NCI-H128 (cell line): ENCODE measurements at regions not wholly inside any gene's neighbourhood (a gene's known extent, or its start where the extent isn't known, plus 50 kb on each side); places are given as distances from the start of the nearest gene placed in this dataset.

Source experiments
- DNase-seq: peaks from one replicate; lab custom pipeline; 2025; ENCODE audit not compliant: unreplicated experiment; lab: John Stamatoyannopoulos, UW

GRCh38 chr2:23200787-23201114 lies 184.2 kb upstream of the KLHL29 start:
- no peak for DNase-seq

DNA sequence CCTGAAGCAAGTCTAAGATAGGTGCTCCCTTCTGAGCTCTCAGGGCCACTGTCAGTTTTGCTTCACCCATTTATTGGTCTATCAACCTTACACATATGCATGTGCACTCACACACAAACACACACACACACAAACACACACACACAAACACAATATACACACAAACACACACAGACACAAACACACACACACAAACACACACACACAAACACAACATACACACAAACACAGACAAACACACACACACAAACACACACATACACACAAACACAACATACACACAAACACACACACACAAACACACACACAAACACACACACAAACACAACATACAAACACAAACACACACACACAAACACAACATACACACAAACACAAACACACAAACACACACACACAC lies 181.6 kb upstream of the KLHL29 start:
- no peak for DNase-seq

GRCh38 chr2:23204685-23205242 lies 180.2 kb upstream of the KLHL29 start:
- no peak for DNase-seq

- no peak for DNase-seq
These were observed 178.3 kb upstream of the KLHL29 start for GRCh38 chr2:23206650-23207049.

GRCh38 chr2:23207871-23208270 lies 177.1 kb upstream of the KLHL29 start:
- DNase-seq, result no peak

DNA sequence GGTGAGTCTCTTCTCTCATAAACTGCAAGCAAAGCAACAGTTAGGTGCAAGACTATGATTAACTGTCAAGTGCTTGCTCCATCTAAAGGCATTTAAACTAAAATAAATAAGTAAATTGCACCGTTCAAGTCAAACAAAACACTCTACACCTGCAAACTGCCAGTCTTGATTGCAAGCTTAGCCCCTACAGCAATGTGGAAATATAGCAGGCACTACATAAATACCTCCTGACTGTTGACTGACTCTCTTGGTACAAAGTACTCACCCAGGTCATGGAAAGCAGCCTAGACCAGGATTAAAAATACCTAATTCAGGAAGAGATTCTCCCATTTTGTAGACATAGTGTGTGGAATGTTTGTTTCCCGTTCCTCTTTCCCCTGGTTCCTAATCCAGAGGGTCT lies 176.6 kb upstream of the KLHL29 start:
- no peak for DNase-seq

GRCh38 chr2:23209059-23209458 lies 175.9 kb upstream of the KLHL29 start:
- no peak for DNase-seq

DNA sequence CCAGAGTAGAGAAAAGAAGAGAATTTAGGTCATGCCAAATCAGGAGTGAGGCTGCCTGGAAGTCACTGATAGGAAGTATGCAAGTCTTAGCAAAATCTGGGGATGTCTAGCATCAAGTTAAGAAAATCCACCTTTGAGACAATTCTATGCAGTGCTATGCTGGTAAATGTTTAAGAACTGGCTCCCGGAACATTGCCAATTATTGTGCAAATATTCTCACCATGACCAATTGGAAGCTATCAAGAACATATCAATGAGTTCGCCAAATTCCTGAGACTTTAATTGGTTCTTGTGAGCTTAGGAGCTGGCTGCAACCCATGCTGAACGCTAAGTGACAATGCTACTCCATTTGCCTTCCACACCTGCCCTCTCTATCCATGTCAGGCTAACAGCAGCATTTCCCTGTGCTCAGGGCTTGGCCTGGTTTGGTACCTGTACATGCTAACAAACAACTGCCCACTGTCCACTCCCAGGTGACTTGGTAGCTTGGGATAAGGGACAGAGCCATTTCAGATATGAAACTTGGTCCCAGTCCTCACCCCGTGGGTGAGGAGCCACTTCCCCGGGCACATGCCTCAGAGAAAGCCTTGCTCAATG lies 172.9 kb upstream of the KLHL29 start:
- DNase-seq, result no peak

DNA sequence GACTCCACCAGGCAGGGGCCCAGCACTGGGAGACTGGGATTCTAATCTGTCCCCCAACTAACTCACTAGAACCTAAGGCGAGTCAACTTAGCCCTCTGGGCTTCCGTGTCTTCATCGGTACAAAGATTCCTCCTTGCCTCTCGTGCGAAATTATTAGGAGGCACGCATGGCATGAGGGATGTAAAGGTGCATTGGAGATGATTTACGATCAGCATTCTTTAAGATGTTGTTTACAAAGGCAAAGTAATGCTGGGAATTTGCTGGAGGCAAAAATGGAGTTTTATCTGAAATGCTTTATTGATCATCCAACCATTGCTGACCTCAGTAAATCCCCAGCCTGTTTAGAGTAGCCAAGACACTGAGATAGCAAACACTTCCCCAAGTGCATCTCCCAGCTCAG lies 171.8 kb upstream of the KLHL29 start:
- DNase-seq, result no peak

GRCh38 chr2:23215016-23215415 lies 170.0 kb upstream of the KLHL29 start:
- no peak for DNase-seq

DNA sequence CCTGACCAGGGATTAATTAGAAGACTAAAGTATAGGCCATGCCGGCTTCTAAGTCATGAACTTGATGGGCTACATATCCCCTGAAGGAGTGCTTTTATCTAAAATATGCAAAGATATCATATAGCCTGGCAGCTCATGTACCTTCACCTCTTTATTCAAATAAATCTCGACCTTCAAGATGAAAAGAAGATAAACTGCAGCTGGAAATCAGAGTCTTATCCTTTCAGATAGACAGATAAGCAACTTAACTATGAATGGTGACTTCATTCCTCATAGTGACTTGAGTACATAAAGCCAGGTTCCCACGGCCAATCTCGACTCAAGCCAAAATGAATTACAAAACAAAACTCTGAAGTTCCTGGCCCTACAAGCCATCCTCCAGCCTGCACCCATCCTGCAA lies 165.3 kb upstream of the KLHL29 start:
- no peak for DNase-seq

DNA sequence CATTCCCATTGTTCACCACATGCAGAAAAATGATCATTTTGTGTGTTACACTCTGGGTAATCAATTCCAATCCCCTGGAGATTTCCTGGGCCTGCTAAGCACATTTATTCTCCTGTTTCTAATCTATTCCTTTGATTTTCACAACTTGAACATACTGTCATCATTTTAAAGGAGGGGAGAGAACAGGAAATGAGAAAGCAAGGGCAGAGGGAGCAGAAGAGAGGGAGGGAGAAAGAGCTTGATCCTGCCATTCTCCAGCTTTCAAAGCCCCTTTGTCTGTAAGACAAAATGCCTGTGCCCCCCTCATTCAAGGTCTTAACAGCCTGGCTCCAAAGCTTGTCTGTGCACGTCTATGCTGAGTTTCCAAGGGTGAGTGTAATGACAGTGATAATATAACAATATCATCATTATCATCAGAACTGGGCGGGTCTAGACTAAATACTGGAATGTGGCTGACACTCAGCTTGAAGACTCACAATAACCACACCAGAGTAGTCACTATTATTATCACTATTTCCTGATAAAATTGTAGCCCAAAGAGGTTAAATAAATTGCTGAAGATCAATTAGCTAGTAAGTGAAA lies 164.4 kb upstream of the KLHL29 start:
- no peak for DNase-seq

GRCh38 chr2:23221236-23221635 lies 163.7 kb upstream of the KLHL29 start:
- no peak for DNase-seq

DNA sequence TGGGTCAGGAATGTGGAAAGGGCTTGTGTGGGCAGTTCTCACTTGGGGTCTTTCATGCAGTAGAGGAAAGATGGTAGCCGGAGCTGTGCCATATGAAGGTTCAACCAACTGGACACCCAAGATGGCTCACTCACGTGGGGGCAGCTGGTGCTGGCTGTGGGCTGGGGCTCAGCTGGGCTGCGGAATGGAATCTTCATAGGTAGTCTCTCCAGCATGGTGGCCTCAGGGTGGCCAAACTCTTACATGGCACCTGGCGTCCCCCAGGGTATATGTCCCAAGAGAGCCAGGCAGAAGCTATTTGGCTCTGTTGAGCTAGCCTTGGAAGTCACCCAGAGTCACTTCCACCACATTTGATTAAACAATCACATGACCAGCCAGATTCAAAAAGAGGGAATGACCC lies 163.1 kb upstream of the KLHL29 start:
- no peak for DNase-seq

GRCh38 chr2:23230885-23231284 lies 154.1 kb upstream of the KLHL29 start:
- no peak for DNase-seq

DNA sequence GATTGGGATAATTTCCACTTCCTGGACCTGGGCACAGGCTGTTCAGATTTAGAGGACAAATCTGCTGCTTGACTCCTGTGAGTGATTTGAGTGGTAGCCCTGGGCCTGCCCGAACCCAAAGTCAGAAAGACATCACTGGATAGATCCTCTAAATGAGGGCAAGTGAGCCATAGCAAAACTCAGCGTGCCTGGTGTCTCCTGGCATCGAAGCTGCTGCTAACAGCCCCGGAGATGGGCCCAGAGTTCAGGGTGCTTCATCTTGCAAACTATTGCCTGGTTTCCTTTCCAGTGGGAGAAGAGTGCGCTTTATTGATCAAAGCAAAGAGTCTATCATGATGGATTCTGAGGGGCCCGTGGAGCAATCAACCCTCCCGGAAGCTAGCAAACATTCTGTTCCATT lies 153.1 kb upstream of the KLHL29 start:
- DNase-seq, result no peak

GRCh38 chr2:23235292-23235691 lies 149.7 kb upstream of the KLHL29 start:
- DNase-seq, result no peak

GRCh38 chr2:23235736-23236135 lies 149.2 kb upstream of the KLHL29 start:
- DNase-seq, result no peak

- DNase-seq, result no peak
These were observed 147.8 kb upstream of the KLHL29 start for GRCh38 chr2:23237147-23237546.

DNA sequence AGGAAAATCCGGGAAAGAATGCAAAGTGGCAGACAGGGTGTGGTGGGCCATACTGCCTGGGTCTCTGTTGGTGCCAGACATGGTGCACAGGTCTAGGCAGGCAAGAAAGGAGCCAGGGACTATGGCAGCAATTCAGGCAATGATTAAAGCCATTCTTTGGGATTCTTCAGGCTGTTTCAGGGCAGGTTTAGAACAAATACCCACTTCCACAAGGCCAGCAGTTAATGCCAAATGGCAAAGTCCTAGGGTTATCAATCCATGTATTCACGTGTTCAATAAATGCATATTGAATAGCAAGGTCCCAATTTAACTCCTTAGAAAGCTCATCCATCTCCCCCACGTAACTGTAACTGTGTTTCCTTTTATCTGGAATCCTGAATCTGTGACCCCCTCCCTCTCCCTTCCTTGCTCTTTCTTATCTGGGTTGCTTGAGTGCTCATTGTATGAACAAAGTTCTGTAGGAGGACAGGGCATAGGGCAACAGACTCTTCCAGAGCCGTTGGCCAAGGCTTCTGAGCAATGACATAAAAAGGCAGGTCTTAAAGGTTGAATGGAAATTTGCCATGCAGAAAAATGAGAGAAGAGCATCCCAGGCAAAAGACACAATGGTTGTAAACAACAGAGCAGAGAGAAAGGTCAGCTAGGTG lies 146.8 kb upstream of the KLHL29 start:
- DNase-seq, result no peak

- DNase-seq, result no peak
These were observed 145.6 kb upstream of the KLHL29 start for GRCh38 chr2:23239374-23239773.

DNA sequence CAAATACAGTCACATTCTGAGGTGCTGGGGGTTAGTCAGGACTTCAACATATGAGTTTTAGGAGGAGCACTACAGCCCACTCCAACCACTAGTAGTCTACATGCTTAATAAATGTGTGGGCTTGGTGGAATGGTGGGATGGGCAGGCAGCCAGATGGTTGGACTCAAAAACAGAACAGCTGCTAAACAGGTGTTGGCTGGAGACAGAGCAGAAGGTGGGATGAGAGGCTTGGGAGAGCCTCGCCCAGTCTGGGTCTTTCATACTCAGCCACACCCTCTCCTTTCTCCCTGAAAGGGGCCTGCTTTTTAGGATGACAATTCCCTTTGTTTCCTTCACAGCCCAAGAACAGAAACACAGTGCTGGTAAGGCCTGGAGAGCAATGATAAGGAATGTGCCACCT lies 143.9 kb upstream of the KLHL29 start:
- no peak for DNase-seq
